ENCODE measurements at regions not wholly inside any gene's neighbourhood (a gene's known extent, or its start where the extent isn't known, plus 50 kb on each side); places are given as distances from the start of the nearest gene placed in this dataset.
"Not testable (repeated sequence)": the region's sequence is repeated elsewhere in the genome, so short reads cannot be mapped to it uniquely, and the experiment has no call there.

- no peak for DNase-seq (ENCODE audit: low spot score)
Measured at GRCh38 chr7:119711104-119711503, 561.9 kb upstream of the KCND2 start.

- no peak for DNase-seq (ENCODE audit: low spot score)
Measured at GRCh38 chr7:119712886-119713462, 560.0 kb upstream of the KCND2 start.

GRCh38 chr7:119713606-119714005, 559.4 kb upstream of the KCND2 start:
- no peak for DNase-seq (ENCODE audit: low spot score)

GRCh38 chr7:119720541-119720940, 552.4 kb upstream of the KCND2 start:
- no peak for DNase-seq (ENCODE audit: low spot score)

DNA sequence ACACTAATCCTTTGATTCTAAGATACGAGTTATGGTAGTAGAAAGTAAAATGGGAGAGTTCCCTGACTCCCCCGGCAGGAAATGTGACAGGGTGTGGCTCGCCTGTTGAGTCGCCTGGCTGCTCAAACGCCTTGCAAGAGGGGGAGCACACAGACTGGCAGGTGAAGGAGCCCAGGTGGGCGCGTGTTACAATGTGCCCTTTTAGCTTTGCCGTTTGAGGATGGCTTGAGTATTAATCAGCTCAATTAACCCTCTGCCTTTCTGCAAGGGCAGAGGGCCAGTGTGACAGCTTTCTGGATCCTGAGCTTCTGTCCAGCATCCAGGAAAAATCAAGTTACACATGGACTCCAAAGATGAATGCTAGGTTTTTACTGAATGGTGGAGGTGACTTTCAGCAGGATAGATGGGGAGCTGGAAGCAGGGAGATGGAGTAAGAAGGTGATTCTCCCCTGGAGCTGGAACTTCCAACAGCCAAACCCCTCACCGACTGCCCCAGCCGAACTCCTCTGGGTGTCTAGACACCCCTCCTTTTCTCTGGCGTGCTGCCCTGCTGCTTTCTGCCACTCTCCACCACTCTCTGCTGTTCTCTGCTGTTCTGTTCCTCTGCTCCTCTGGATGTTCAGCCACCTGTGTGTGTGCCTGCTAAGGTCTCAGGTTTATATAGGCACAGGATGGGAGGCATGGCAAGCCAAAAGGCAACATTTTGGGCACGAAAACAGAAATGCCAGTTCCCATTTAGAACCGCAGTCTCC, 548.8 kb upstream of the KCND2 start:
- no peak for DNase-seq (ENCODE audit: low spot score)

- no peak for DNase-seq (ENCODE audit: low spot score)
Measured at GRCh38 chr7:119733127-119733879, 539.7 kb upstream of the KCND2 start.

- DNase-seq (ENCODE audit: low spot score) = no peak
Measured at GRCh38 chr7:119737390-119737789, 535.6 kb upstream of the KCND2 start.

- DNase-seq (ENCODE audit: low spot score) = not testable (repeated sequence)
Measured at GRCh38 chr7:119745280-119745679, 527.7 kb upstream of the KCND2 start.

DNA sequence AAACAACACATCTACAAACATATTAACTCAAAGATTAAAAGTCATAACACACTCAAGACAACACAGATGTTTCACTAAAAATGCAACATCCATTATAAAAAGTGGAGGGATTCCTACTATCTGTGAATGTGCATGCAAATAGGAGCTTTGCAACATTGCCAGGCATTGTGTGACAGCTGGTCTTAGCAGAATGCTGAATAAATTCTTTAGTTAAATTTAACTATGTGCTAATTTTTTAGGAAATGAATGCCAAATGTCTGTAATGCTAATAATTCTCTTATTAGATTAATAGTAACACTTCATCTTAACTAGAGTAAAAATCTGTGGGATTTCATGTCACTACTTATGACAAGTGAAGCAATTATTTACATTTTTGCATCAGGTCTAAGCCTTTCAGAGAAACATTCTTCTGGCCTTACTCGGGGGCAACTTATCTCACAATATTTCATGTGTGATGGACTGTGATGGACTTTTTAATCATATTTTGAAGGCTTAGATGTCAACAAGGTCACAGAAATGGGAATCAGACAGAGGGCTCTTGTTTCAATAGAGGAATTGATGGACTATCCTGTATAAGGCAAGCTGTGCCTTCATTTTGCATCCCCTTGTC, 524.6 kb upstream of the KCND2 start:
- no peak for DNase-seq (ENCODE audit: low spot score)

DNA sequence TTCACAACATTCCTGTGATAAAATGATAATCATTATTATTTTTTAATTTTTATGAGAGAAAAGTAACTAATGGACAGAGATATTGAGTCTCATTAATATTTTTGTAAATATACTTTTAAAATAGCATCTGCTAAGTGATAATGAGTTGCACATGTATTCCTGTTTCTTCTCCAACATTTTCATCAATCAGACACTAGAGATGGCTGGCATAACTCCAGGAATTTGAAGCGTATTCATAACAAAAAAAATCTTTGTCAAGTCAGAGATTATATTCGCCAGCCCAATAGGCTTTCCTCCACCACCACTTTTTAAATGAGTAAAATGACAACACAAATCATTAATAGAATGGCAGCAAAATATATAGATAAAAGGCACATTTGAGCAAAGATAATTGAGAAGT, 524.0 kb upstream of the KCND2 start:
- no peak for DNase-seq (ENCODE audit: low spot score)

DNA sequence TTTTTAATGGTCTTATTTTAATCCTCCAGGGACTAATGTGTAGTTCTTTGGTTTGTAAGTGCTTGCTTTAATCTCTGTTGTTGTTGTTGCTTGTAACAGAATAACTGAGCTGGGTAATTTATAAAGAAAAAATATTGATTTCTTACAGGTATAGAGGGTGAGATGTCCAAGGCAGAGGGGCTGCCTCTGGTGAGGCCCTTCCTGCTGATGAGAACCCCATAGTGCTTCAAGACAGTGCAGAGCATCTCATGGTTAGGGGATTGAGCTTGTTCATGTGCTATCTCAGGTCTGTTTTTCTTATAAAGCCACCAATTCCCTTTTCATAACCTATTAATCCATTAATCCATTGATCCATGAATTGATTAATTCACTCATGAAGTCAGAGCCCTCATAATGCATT, 516.3 kb upstream of the KCND2 start:
- no peak for DNase-seq (ENCODE audit: low spot score)

DNA sequence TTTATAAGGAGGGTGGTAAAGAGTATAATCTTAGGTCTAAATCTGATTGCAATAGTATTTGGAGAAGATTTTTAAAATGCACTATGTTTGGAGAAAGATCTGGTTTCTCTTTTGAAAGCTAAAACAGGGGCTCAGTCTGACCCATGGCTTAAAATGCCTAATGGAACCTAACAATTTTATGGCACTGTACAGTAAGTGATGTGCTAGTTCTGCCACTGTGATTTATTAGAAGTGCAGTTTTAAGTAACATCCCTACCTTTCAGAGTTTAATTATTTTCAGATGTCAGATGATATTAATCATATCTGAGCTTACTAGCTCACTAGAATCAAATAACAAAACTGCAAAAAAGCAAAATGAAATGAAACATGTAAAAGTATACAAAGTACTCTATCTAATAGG, 514.7 kb upstream of the KCND2 start:
- no peak for DNase-seq (ENCODE audit: low spot score)

- no peak for DNase-seq (ENCODE audit: low spot score)
Measured at GRCh38 chr7:119761776-119762175, 511.2 kb upstream of the KCND2 start.

DNA sequence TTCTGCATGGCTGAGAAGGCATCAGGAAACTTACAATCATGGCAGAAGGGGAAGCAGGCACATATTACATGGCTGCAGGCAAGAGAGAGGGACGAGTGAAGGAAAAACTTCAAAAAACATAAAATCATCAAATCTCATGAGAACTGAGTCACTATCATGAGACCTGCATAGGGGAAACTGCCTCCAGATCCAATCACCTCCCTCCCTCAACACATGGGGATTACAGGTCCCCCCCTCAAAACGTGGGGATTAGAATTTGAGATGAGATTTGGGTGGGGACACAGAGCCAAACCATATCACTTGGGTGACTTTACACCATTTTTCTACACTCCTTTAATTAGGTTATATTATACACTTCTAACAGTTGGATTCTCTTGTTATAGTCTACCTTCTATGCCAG, 490.7 kb upstream of the KCND2 start:
- DNase-seq (ENCODE audit: low spot score) = no peak

DNA sequence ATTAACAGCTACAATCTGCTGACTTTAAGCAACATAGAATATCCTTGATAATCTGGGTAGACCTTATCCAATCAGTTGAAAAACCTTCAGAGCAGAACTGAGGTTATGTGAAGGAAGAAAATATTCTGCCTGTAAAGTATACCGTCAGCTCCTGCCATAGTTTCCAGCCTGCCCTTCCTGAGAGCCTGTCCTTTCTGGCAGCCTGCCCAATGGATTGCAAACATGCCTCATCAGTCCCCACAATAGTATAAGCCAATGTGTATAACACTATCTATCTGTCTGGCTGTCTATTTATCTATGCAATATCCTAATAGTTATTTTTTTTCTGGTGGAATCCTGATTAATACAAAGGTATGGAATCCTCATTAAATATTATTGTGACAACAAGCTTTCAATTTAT, 489.2 kb upstream of the KCND2 start:
- no peak for DNase-seq (ENCODE audit: low spot score)

- no peak for DNase-seq (ENCODE audit: low spot score)
Measured at GRCh38 chr7:119802147-119802546, 470.8 kb upstream of the KCND2 start.

GRCh38 chr7:119825091-119825655, 447.8 kb upstream of the KCND2 start:
- DNase-seq (ENCODE audit: low spot score) = no peak

DNA sequence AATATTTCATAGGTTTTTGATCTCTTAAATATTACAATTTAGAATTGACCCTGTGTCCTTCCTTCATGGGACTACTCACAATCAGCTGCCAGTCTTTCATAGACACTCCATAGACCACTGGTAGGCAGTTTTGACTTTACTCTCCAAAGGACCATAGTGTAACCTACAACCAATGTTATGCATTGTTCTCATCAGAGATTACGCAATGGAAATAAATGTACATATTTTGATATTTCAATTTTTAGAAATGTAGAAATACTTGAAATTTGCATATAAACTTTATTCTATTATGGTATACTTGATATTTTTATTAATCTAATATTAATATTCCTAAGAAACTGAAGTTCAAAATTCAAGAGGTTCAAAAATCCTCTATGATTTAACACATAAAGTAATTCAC, 446.4 kb upstream of the KCND2 start:
- no peak for DNase-seq (ENCODE audit: low spot score)

DNA sequence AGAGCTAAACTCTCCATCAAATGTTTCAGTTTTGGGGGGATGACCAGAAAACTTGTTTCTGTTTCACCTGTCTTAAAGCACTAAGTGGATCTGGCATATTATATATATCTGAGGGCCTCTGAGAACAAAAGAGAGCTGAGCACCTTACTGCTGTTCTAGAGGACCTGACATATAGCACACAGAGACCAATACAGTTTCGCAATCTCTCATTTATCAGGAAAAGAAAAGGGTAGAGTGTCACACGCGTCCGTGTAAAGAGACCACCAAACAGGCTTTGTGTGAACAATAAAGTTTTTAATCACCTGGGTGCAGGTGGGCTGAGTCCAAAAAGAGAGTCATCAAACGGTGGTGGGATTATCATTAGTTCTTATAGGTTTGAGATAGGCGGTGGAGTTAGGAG, 434.5 kb upstream of the KCND2 start:
- no peak for DNase-seq (ENCODE audit: low spot score)

GRCh38 chr7:119842337-119842736, 430.6 kb upstream of the KCND2 start:
- DNase-seq (ENCODE audit: low spot score) = no peak

GRCh38 chr7:119842786-119843185, 430.2 kb upstream of the KCND2 start:
- DNase-seq (ENCODE audit: low spot score) = no peak

- no peak for DNase-seq (ENCODE audit: low spot score)
Measured at GRCh38 chr7:119861385-119861784, 411.6 kb upstream of the KCND2 start.

DNA sequence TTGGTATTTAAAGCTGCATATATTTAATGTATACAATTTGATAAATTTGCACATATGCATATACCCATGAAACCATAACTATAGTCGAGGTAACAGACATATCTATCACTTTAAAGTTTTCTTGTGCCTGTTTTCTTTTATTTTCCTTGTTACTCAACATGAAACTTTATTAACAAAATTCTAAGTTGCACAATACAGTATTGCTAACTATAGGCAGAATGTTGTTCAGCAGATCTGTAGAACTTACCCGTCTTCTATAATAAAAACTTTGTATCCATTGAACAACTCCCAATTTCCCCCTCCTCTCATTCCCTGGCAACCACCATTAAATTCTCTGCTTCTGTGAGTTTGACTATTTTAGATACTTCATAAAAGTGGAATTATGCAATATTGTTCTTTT, 404.6 kb upstream of the KCND2 start:
- DNase-seq (ENCODE audit: low spot score) = no peak
